Activated CD8-positive, alpha-beta T cell treated with anti-CD3 and anti-CD28 coated beads for 36 hours (primary cell): ENCODE measurements at regions not wholly inside any gene's neighbourhood (a gene's known extent, or its start where the extent isn't known, plus 50 kb on each side); places are given as distances from the start of the nearest gene placed in this dataset.
"Not testable (repeated sequence)": the region's sequence is repeated elsewhere in the genome, so short reads cannot be mapped to it uniquely, and the experiment has no call there.

ENCODE experiments used
- ATAC-seq: fragments of 200-7000 bp; cut with Tn5 transposase; one replicate; pipeline ENCODE4 v1.10.0; 2021; ENCODE audit warnings: mild to moderate bottlenecking, moderate library complexity
- CTCF ChIA-PET: fragments of 350-600 bp; sonication (Branson Sonifier 250); formaldehyde crosslinking; loops from one replicate; lab custom pipeline; 2021; ENCODE audit warnings: antibody characterized with exemption; lab: Charles Lee
- POLR2A ChIA-PET: fragments of 350-600 bp; sonication (Branson Sonifier 250); formaldehyde crosslinking; loops from one replicate; lab custom pipeline; 2021; ENCODE audit warnings: antibody characterized with exemption; lab: Charles Lee
- DNase-seq: peaks from one replicate; pipeline ENCODE4 v3.0.0-alpha.2; 2020
- H3K27ac Mint-ChIP-seq: one replicate; pipeline ENCODE4 v1.8.0; 2021; ENCODE audit warnings: mild to moderate bottlenecking, mixed read lengths
- H3K27me3 Mint-ChIP-seq: one replicate; pipeline ENCODE4 v1.8.0; 2021; ENCODE audit warnings: mixed read lengths
- H3K36me3 Mint-ChIP-seq: one replicate; pipeline ENCODE4 v1.8.0; 2021; ENCODE audit warnings: low read depth, mixed read lengths
- H3K4me1 Mint-ChIP-seq: one replicate; pipeline ENCODE4 v1.8.0; 2021; ENCODE audit warnings: low read depth, mixed read lengths
- H3K4me3 Mint-ChIP-seq: one replicate; pipeline ENCODE4 v1.8.0; 2021; ENCODE audit warnings: mild to moderate bottlenecking, moderate library complexity, mixed read lengths
- H3K9me3 Mint-ChIP-seq: one replicate; pipeline ENCODE4 v1.8.0; 2021; ENCODE audit warnings: mixed read lengths
- intact Hi-C: fragments of 100-400 bp; cut with micrococcal nuclease; formaldehyde crosslinking; loops from one replicate; pipeline ENCODE4 v1.10.0; 2022
- TF ChIP-seq, protein P1 (sequence below): fragments of 200-600 bp; IDR thresholded peaks from one replicate; pipeline ENCODE4 v1.8.0; 2022; ENCODE audit warnings: antibody characterized with exemption, mild to moderate bottlenecking

DNA sequence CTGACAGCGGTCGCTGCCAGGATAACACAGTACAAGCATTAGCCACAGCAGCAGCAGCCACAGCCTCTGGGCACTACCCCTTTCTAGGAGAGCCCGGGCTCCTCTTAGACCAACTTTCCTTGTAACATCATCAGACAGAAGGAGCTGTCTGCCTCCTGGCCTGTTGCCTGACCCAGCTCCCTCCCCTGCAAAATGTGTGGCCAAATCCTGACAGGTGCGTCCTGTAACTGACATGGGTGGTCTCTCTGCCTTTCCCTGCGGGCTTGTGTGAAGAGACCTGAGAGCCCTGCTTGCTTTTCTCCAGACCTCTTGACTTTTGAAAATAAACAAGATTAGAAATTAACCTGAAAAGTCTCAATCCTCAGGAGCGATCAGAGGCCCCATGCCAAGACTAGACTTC, 824.9 kb downstream of the RAPGEF2 start:
- Mint-ChIP-seq H3K36me3 (no peaks in the 10 kb centered on the region), H3K4me3 (no peak overlapping the region), H3K4me1 (no peaks in the 10 kb centered on the region), H3K27ac (no peak overlapping the region), H3K9me3 (peaks cover 21% of the 10 kb centered on the region), H3K27me3 (no peaks in the 10 kb centered on the region)
- intact Hi-C loops = no loop called here
- CTCF ChIA-PET = no interaction called here
- POLR2A ChIA-PET = no interaction called here
- DNase-seq (no peak), ATAC-seq (no peak)
- TF ChIP-seq, protein P1, sequence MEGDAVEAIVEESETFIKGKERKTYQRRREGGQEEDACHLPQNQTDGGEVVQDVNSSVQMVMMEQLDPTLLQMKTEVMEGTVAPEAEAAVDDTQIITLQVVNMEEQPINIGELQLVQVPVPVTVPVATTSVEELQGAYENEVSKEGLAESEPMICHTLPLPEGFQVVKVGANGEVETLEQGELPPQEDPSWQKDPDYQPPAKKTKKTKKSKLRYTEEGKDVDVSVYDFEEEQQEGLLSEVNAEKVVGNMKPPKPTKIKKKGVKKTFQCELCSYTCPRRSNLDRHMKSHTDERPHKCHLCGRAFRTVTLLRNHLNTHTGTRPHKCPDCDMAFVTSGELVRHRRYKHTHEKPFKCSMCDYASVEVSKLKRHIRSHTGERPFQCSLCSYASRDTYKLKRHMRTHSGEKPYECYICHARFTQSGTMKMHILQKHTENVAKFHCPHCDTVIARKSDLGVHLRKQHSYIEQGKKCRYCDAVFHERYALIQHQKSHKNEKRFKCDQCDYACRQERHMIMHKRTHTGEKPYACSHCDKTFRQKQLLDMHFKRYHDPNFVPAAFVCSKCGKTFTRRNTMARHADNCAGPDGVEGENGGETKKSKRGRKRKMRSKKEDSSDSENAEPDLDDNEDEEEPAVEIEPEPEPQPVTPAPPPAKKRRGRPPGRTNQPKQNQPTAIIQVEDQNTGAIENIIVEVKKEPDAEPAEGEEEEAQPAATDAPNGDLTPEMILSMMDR = no peak

DNA sequence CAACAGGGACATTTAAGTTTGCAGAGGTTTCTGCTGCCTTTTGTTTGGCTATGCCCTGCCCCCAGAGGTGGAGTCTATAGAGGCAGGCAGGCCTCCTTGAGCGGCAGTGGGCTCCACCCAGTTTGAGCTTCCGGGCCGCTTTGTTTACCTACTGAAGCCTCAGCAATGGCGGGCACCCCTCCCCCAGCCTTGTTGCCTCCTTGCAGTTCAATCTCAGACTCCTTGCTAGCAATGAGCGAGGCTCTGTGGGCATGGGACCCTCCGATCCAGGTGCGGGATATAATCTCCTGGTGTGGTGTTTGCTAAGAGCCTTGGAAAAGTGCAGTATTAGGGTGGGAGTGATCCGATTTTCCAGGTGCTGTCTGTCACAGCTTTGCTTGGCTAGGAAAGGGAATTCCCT, 831.7 kb downstream of the RAPGEF2 start:
- intact Hi-C loops, H3K27ac Mint-ChIP-seq, H3K36me3 Mint-ChIP-seq, POLR2A ChIA-PET, ATAC-seq, DNase-seq, H3K4me3 Mint-ChIP-seq, CTCF ChIA-PET, H3K27me3 Mint-ChIP-seq, H3K4me1 Mint-ChIP-seq: not testable (repeated sequence)
- peaks cover 21% of the 10 kb centered on the region for H3K9me3 Mint-ChIP-seq

DNA sequence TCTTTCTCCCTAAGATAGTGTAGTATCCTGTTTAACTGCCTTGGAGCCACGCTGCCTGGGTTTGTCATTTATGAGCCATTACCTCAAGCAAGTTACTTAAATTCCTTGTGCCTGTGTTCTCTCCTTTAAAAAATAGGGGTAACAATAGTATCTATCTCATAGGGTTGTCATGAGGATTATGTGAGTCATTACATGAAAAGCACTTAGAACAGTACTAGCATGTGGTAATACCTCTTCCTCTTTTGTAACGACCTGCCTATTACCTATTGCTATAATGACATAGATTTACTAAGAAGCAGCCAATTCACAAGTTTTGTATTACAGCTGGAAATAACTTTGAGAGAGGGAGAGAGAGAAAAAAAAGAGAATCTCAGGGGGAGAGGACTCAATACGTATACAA, 834.7 kb downstream of the RAPGEF2 start:
- H3K27ac Mint-ChIP-seq = no peak overlapping the region

GRCh38 chr4:159939681-159940080, 836.8 kb downstream of the RAPGEF2 start:
- ATAC-seq, CTCF ChIA-PET, intact Hi-C loops, H3K4me1 Mint-ChIP-seq, H3K27me3 Mint-ChIP-seq, H3K36me3 Mint-ChIP-seq, H3K27ac Mint-ChIP-seq, H3K4me3 Mint-ChIP-seq, POLR2A ChIA-PET, DNase-seq: not testable (repeated sequence)
- H3K9me3 Mint-ChIP-seq = peaks cover 13% of the 10 kb centered on the region

More for the DNA sequence above, 834.7 kb downstream of the RAPGEF2 start:
- ATAC-seq = no peak
- no peak for DNase-seq
- Mint-ChIP-seq H3K4me1 (no peaks in the 10 kb centered on the region), H3K9me3 (peaks cover 15% of the 10 kb centered on the region), H3K4me3 (no peak overlapping the region), H3K27me3 (no peaks in the 10 kb centered on the region), H3K36me3 (no peaks in the 10 kb centered on the region)
- ChIA-PET POLR2A (no interaction called here), CTCF (no interaction called here)
- TF ChIP-seq, protein P1 = no peak
- intact Hi-C loops = no loop called here

GRCh38 chr4:159941076-159941475, 838.2 kb downstream of the RAPGEF2 start:
- DNase-seq (no peak), ATAC-seq (no peak)
- no peaks in the 10 kb centered on the region for H3K27me3 Mint-ChIP-seq
- TF ChIP-seq, protein P1 = no peak
- no peak overlapping the region for H3K4me3 Mint-ChIP-seq
- CTCF ChIA-PET = no interaction called here
- H3K36me3 Mint-ChIP-seq = no peaks in the 10 kb centered on the region
- H3K9me3 Mint-ChIP-seq = no peaks in the 10 kb centered on the region
- POLR2A ChIA-PET = no interaction called here
- no peak overlapping the region for H3K27ac Mint-ChIP-seq
- intact Hi-C loops = no loop called here
- no peaks in the 10 kb centered on the region for H3K4me1 Mint-ChIP-seq

GRCh38 chr4:159944477-159944876, 841.6 kb downstream of the RAPGEF2 start:
- CTCF ChIA-PET = no interaction called here
- Mint-ChIP-seq H3K9me3 (no peaks in the 10 kb centered on the region), H3K36me3 (no peaks in the 10 kb centered on the region), H3K27me3 (no peaks in the 10 kb centered on the region), H3K27ac (no peak overlapping the region), H3K4me1 (no peaks in the 10 kb centered on the region), H3K4me3 (no peak overlapping the region)
- ATAC-seq (no peak), DNase-seq (no peak)
- intact Hi-C loops = no loop called here
- TF ChIP-seq, protein P1 = no peak
- POLR2A ChIA-PET = no interaction called here
